Keratinocyte (primary cell): ENCODE measurements at regions not wholly inside any gene's neighbourhood (a gene's known extent, or its start where the extent isn't known, plus 50 kb on each side); places are given as distances from the start of the nearest gene placed in this dataset.

Experiments used
- CTCF ChIP-seq, 3 experiments: IDR thresholded peaks in 1 of 3; conservative IDR thresholded peaks in 1 of 3; optimal IDR thresholded peaks in 1 of 3; 2 replicates in 2 of 3; 3 replicates in 1 of 3; pipeline versions ENCODE3 to v1.5.1; 2011; ENCODE audit warnings: low read length in 3 of 3, mild to moderate bottlenecking in 3 of 3, moderate library complexity in 2 of 3, control low read depth in 1 of 3, inconsistent platforms in 1 of 3; ENCODE audit not compliant: insufficient read depth in 2 of 3; ENCODE audit errors: extremely low read depth in 1 of 3
- EZH2 ChIP-seq: IDR thresholded peaks from one replicate; pipeline ENCODE4 v1.6.1; 2012; ENCODE audit warnings: inconsistent platforms, mild to moderate bottlenecking, low read length, moderate library complexity

- no peak for TF ChIP-seq CTCF (optimal IDR thresholded peaks at IDR 0.05 in 1 of 3, IDR thresholded peaks at IDR 0.05 in 1 of 3, conservative IDR thresholded peaks at IDR 0.05 in 1 of 3; ENCODE audit: extremely low read depth in 1 of 3, insufficient read depth in 2 of 3, low read length in 3 of 3)
- no peak for TF ChIP-seq EZH2
Observed at GRCh38 chr2:106965611-106966010, 79.6 kb upstream of the ST6GAL2 start.
